ENCODE measurements at regions not wholly inside any gene's neighbourhood (a gene's known extent, or its start where the extent isn't known, plus 50 kb on each side); places are given as distances from the start of the nearest gene placed in this dataset.

GRCh38 chr2:138180692-138181386 is 216.6 kb downstream of the HNMT start:
- no peak overlapping the region for H3K27ac ChIP-seq (ENCODE audit: low read depth)
- H4K20me1 ChIP-seq (replicated peaks; ENCODE audit: insufficient read depth), result no peaks in the 10 kb centered on the region
- Mint-ChIP-seq H3K27me3 (ENCODE audit: insufficient read depth, low read depth, poor library complexity) (no peaks in the 10 kb centered on the region), H3K27ac (no peak overlapping the region), H3K9me3 (no peaks in the 10 kb centered on the region), H3K36me3 (ENCODE audit: low read depth) (no peaks in the 10 kb centered on the region), H3K4me1 (peaks cover 28% of the 10 kb centered on the region), H3K4me3 (no peak overlapping the region)
- H3K79me2 ChIP-seq (replicated peaks; ENCODE audit: insufficient read depth), result no peaks in the 10 kb centered on the region
- ATAC-seq (peak; percentile 54; the same call in 2 of the 3 replicates), DNase-seq (ENCODE audit: low spot score) (peak; percentile 17)
- no peak overlapping the region for H3K4me2 ChIP-seq
- no peak overlapping the region for H3K4me3 ChIP-seq
- no peaks in the 10 kb centered on the region for H3K36me3 ChIP-seq (ENCODE audit: insufficient read depth)
- H3K27me3 ChIP-seq (ENCODE audit: insufficient read depth), result no peaks in the 10 kb centered on the region
- no peak overlapping the region for H2AFZ ChIP-seq
- peaks cover 14% of the 10 kb centered on the region for H3K4me1 ChIP-seq (ENCODE audit: insufficient read depth)
- 0 out of 2 replicates have a peak, but pooled peaks cover 3% of the 10 kb centered on the region for H3K9me2 ChIP-seq (ENCODE audit: insufficient read depth)
- TF ChIP-seq CTCF (conservative IDR thresholded peaks at IDR 0.05; ENCODE audit: low read depth in 2 of 2) (peak; percentile 52 to 65), EZH2 (IDR thresholded peaks at IDR 0.05; ENCODE audit: low read depth, unreplicated experiment) (no peak)
- no peaks in the 10 kb centered on the region for H3F3A ChIP-seq (replicated peaks; ENCODE audit: low read depth)

GRCh38 chr2:138182250-138182936 is 218.1 kb downstream of the HNMT start:
- Histone ChIP-seq H3K4me2 (peak overlapping the region; percentile 4; the same call in 1 of the 2 replicates), H3K27me3 (ENCODE audit: insufficient read depth) (no peaks in the 10 kb centered on the region), H3K9me2 (ENCODE audit: insufficient read depth) (0 out of 2 replicates have a peak, but pooled peaks cover 3% of the 10 kb centered on the region), H2AFZ (no peak overlapping the region), H3F3A (replicated peaks; ENCODE audit: low read depth) (no peaks in the 10 kb centered on the region), H3K4me1 (ENCODE audit: insufficient read depth) (peaks cover 14% of the 10 kb centered on the region), H4K20me1 (replicated peaks; ENCODE audit: insufficient read depth) (no peaks in the 10 kb centered on the region), H3K4me3 (no peak overlapping the region), H3K27ac (ENCODE audit: low read depth) (no peak overlapping the region), H3K36me3 (ENCODE audit: insufficient read depth) (no peaks in the 10 kb centered on the region), H3K79me2 (replicated peaks; ENCODE audit: insufficient read depth) (no peaks in the 10 kb centered on the region)
- Mint-ChIP-seq H3K27me3 (ENCODE audit: insufficient read depth, low read depth, poor library complexity) (no peaks in the 10 kb centered on the region), H3K36me3 (ENCODE audit: low read depth) (no peaks in the 10 kb centered on the region), H3K27ac (no peak overlapping the region), H3K4me1 (peaks cover 33% of the 10 kb centered on the region), H3K4me3 (no peak overlapping the region), H3K9me3 (no peaks in the 10 kb centered on the region)
- ATAC-seq (peak; percentile 81), DNase-seq (ENCODE audit: low spot score) (peak; percentile 70)
- TF ChIP-seq STAT1 (IDR thresholded peaks at IDR 0.05; ENCODE audit: unreplicated experiment) (no peak), ZNF331 (CRISPR knock-in tag; IDR thresholded peaks at IDR 0.05; ENCODE audit: low read depth) (no peak), ZNF114 (CRISPR knock-in tag; IDR thresholded peaks at IDR 0.05) (no peak), JUNB (IDR thresholded peaks at IDR 0.05; ENCODE audit: unreplicated experiment) (no peak), NANOG (IDR thresholded peaks at IDR 0.05; ENCODE audit: borderline replicate concordance) (no peak), POLR2AphosphoS5 (IDR thresholded peaks at IDR 0.05; ENCODE audit: low read depth) (no peak)
- TF ChIP-seq, protein P1, sequence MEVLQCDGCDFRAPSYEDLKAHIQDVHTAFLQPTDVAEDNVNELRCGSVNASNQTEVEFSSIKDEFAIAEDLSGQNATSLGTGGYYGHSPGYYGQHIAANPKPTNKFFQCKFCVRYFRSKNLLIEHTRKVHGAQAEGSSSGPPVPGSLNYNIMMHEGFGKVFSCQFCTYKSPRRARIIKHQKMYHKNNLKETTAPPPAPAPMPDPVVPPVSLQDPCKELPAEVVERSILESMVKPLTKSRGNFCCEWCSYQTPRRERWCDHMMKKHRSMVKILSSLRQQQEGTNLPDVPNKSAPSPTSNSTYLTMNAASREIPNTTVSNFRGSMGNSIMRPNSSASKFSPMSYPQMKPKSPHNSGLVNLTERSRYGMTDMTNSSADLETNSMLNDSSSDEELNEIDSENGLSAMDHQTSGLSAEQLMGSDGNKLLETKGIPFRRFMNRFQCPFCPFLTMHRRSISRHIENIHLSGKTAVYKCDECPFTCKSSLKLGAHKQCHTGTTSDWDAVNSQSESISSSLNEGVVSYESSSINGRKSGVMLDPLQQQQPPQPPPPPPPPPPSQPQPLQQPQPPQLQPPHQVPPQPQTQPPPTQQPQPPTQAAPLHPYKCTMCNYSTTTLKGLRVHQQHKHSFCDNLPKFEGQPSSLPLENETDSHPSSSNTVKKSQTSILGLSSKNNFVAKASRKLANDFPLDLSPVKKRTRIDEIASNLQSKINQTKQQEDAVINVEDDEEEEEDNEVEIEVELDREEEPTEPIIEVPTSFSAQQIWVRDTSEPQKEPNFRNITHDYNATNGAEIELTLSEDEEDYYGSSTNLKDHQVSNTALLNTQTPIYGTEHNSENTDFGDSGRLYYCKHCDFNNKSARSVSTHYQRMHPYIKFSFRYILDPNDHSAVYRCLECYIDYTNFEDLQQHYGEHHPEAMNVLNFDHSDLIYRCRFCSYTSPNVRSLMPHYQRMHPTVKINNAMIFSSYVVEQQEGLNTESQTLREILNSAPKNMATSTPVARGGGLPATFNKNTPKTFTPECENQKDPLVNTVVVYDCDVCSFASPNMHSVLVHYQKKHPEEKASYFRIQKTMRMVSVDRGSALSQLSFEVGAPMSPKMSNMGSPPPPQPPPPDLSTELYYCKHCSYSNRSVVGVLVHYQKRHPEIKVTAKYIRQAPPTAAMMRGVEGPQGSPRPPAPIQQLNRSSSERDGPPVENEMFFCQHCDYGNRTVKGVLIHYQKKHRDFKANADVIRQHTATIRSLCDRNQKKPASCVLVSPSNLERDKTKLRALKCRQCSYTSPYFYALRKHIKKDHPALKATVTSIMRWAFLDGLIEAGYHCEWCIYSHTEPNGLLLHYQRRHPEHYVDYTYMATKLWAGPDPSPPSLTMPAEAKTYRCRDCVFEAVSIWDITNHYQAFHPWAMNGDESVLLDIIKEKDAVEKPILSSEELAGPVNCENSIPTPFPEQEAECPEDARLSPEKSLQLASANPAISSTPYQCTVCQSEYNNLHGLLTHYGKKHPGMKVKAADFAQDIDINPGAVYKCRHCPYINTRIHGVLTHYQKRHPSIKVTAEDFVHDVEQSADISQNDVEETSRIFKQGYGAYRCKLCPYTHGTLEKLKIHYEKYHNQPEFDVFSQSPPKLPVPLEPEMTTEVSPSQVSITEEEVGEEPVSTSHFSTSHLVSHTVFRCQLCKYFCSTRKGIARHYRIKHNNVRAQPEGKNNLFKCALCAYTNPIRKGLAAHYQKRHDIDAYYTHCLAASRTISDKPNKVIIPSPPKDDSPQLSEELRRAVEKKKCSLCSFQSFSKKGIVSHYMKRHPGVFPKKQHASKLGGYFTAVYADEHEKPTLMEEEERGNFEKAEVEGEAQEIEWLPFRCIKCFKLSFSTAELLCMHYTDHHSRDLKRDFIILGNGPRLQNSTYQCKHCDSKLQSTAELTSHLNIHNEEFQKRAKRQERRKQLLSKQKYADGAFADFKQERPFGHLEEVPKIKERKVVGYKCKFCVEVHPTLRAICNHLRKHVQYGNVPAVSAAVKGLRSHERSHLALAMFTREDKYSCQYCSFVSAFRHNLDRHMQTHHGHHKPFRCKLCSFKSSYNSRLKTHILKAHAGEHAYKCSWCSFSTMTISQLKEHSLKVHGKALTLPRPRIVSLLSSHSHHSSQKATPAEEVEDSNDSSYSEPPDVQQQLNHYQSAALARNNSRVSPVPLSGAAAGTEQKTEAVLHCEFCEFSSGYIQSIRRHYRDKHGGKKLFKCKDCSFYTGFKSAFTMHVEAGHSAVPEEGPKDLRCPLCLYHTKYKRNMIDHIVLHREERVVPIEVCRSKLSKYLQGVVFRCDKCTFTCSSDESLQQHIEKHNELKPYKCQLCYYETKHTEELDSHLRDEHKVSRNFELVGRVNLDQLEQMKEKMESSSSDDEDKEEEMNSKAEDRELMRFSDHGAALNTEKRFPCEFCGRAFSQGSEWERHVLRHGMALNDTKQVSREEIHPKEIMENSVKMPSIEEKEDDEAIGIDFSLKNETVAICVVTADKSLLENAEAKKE (CRISPR knock-in tag; IDR thresholded peaks at IDR 0.05), result no peak

Measured in GM23338 (cell line).